OCI-LY3 (cell line): ENCODE measurements at regions not wholly inside any gene's neighbourhood (a gene's known extent, or its start where the extent isn't known, plus 50 kb on each side); places are given as distances from the start of the nearest gene placed in this dataset.

Experiments
- CTCF ChIP-seq: fragments of 200-600, 300-600 bp; sonication (generic); IDR thresholded peaks from 2 replicates; pipeline ENCODE4 v1.5.1; 2014; ENCODE audit warnings: antibody characterized with exemption, low read length, low read depth
- EZH2phosphoT487 ChIP-seq: fragments of 200-600 bp; shearing (Covaris generic); IDR thresholded peaks from 2 replicates; pipeline ENCODE4 v1.6.1; 2018; ENCODE audit warnings: antibody characterized with exemption, mixed run types, low read depth

- TF ChIP-seq CTCF (no peak), EZH2phosphoT487 (no peak)
Measured at GRCh38 chr4:82225030-82225429, 148.8 kb downstream of the HNRNPD start.
